WERI-Rb-1 (cell line): ENCODE measurements at regions not wholly inside any gene's neighbourhood (a gene's known extent, or its start where the extent isn't known, plus 50 kb on each side); places are given as distances from the start of the nearest gene placed in this dataset.
"Not testable (repeated sequence)": the region's sequence is repeated elsewhere in the genome, so short reads cannot be mapped to it uniquely, and the experiment has no call there.

Experiments
- DNase-seq: peaks from one replicate; pipeline ENCODE4 v3.0.0-alpha.2; 2020
- H3K27ac ChIP-seq: fragments of 250-450 bp; sonication (Bioruptor Pico); 2 replicates; pipeline ENCODE4 v1.5.1; 2020; ENCODE audit warnings: mild to moderate bottlenecking, moderate library complexity
- H3K27me3 ChIP-seq: fragments of 250-450 bp; sonication (Bioruptor Pico); 2 replicates; pipeline ENCODE4 v1.5.1; 2021; ENCODE audit warnings: mild to moderate bottlenecking, low read depth, moderate library complexity; ENCODE audit not compliant: insufficient read depth, severe bottlenecking
- H3K36me3 ChIP-seq: fragments of 250-450 bp; sonication (Bioruptor Pico); 2 replicates; pipeline ENCODE4 v1.5.1; 2020; ENCODE audit warnings: mild to moderate bottlenecking, moderate library complexity
- H3K4me3 ChIP-seq: 2 replicates; pipeline ENCODE4 v1.5.1; 2011; ENCODE audit warnings: low read depth, mild to moderate bottlenecking, control low read depth, low read length
- H3K9me3 ChIP-seq: fragments of 250-450 bp; sonication (Bioruptor Pico); 2 replicates; pipeline ENCODE4 v1.5.1; 2021; ENCODE audit warnings: mild to moderate bottlenecking, moderate library complexity; ENCODE audit not compliant: severe bottlenecking
- CTCF ChIP-seq: IDR thresholded peaks from 2 replicates; pipeline ENCODE4 v1.5.1; 2011; ENCODE audit warnings: low read depth, mild to moderate bottlenecking, control low read depth, inconsistent platforms, low read length

- H3K27ac ChIP-seq = no peak overlapping the region
- peaks cover 3% of the 10 kb centered on the region for H3K9me3 ChIP-seq
- no peaks in the 10 kb centered on the region for H3K36me3 ChIP-seq
- DNase-seq = no peak
- H3K27me3 ChIP-seq = peaks cover 74% of the 10 kb centered on the region
- no peak for TF ChIP-seq CTCF
- no peak overlapping the region for H3K4me3 ChIP-seq
Observed at GRCh38 chr7:42720991-42721796, 190.7 kb downstream of the C7orf25 start.

GRCh38 chr7:42720012-42720411 lies 191.9 kb downstream of the C7orf25 start:
- no peaks in the 10 kb centered on the region for H3K36me3 ChIP-seq
- H3K27me3 ChIP-seq = peaks cover 65% of the 10 kb centered on the region
- H3K27ac ChIP-seq = no peak overlapping the region
- no peak overlapping the region for H3K4me3 ChIP-seq
- H3K9me3 ChIP-seq = peaks cover 3% of the 10 kb centered on the region
- no peak for TF ChIP-seq CTCF
- DNase-seq = no peak

GRCh38 chr7:42718466-42718865 lies 193.4 kb downstream of the C7orf25 start:
- not testable (repeated sequence) for DNase-seq, H3K9me3 ChIP-seq, H3K27ac ChIP-seq, H3K4me3 ChIP-seq, H3K36me3 ChIP-seq
- H3K27me3 ChIP-seq = peaks cover 49% of the 10 kb centered on the region

GRCh38 chr7:42714356-42714755 lies 197.5 kb downstream of the C7orf25 start:
- no peak overlapping the region for H3K27ac ChIP-seq
- no peak for DNase-seq
- H3K27me3 ChIP-seq = peaks cover 18% of the 10 kb centered on the region
- peaks cover 11% of the 10 kb centered on the region for H3K9me3 ChIP-seq
- no peak overlapping the region for H3K4me3 ChIP-seq
- TF ChIP-seq CTCF = no peak
- no peaks in the 10 kb centered on the region for H3K36me3 ChIP-seq

GRCh38 chr7:42709284-42709683 lies 202.6 kb downstream of the C7orf25 start:
- H3K4me3 ChIP-seq = no peak overlapping the region
- H3K27me3 ChIP-seq = peaks cover 31% of the 10 kb centered on the region
- peaks cover 8% of the 10 kb centered on the region for H3K9me3 ChIP-seq
- no peak for DNase-seq
- no peak for TF ChIP-seq CTCF
- H3K27ac ChIP-seq = no peak overlapping the region
- H3K36me3 ChIP-seq = no peaks in the 10 kb centered on the region

- Histone ChIP-seq H3K4me3 (no peak overlapping the region), H3K27ac (no peak overlapping the region), H3K36me3 (no peaks in the 10 kb centered on the region), H3K9me3 (no peaks in the 10 kb centered on the region), H3K27me3 (peaks cover 47% of the 10 kb centered on the region)
- TF ChIP-seq CTCF = no peak
- no peak for DNase-seq
Observed at GRCh38 chr7:42704710-42705109, 207.2 kb downstream of the C7orf25 start.
